Sigmoid colon (tissue), 4 donors: ENCODE measurements at regions not wholly inside any gene's neighbourhood (a gene's known extent, or its start where the extent isn't known, plus 50 kb on each side); places are given as distances from the start of the nearest gene placed in this dataset.

ENCODE experiments used
- POLR2A ChIP-seq, 2 donors: fragments of 450-650 bp; IDR thresholded peaks; one replicate each; pipeline ENCODE4 v1.6.1; 2016; ENCODE audit warnings: antibody characterized with exemption in 2 of 2, mild to moderate bottlenecking in 2 of 2, moderate library complexity in 2 of 2
- POLR2AphosphoS5 ChIP-seq, 4 donors: sonication (generic); formaldehyde crosslinking; IDR thresholded peaks; one replicate each; pipeline ENCODE4 v1.6.1; 2017; ENCODE audit warnings: antibody characterized with exemption in 4 of 4
- TF ChIP-seq, protein P1 (sequence below), 4 experiments: fragments of 450-650 bp in 3 of 4; fragments of 200-600 bp in 1 of 4; IDR thresholded peaks; one replicate each; pipeline ENCODE4 v1.5.1; 2016 to 2019; ENCODE audit warnings: antibody characterized with exemption in 4 of 4, mild to moderate bottlenecking in 3 of 4, moderate library complexity in 2 of 4

DNA sequence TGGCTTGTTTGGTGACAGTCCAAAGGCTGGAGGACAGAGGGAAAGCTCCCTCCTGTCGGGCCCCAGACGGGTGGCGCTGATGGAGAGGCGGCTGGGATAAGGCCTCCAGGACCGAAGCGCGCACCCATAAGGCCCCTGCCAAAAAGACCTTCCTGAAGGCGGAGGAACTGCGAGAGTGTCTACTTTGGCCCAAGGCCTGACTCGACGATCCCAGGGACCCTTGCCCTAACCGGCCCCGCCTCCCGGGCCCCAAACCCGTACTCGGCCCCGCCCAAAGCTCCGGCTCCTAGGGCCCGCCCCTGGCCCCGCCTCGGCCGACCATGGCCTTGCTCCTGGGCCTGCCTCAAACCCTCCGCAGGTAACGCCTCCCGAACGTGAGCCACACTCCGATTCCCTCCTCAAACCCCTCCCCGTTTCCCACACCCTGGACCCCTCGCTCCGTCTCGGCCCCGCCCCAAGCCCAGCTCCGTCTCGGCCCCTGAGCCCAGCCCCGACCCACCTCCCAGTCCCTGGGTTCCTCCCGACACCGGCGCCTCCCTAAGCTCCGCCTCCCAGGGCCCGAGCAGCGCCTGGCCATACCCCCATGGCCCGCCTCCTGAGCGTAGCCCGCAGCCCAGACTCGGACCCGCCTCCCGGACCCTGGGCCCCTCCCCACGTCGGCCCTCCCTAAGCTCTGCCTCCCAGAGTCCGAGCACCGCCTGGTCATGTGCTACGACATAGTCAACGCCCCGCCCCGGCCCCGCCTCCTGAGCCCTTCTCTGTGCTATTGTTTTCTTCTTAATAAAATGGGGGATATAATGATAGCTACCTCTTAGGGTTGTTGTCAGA, 90.0 kb upstream of the DRD5 start:
- TF ChIP-seq, protein P1, sequence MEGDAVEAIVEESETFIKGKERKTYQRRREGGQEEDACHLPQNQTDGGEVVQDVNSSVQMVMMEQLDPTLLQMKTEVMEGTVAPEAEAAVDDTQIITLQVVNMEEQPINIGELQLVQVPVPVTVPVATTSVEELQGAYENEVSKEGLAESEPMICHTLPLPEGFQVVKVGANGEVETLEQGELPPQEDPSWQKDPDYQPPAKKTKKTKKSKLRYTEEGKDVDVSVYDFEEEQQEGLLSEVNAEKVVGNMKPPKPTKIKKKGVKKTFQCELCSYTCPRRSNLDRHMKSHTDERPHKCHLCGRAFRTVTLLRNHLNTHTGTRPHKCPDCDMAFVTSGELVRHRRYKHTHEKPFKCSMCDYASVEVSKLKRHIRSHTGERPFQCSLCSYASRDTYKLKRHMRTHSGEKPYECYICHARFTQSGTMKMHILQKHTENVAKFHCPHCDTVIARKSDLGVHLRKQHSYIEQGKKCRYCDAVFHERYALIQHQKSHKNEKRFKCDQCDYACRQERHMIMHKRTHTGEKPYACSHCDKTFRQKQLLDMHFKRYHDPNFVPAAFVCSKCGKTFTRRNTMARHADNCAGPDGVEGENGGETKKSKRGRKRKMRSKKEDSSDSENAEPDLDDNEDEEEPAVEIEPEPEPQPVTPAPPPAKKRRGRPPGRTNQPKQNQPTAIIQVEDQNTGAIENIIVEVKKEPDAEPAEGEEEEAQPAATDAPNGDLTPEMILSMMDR (IDR thresholded peaks at IDR 0.05) = no peak
- no peak for TF ChIP-seq POLR2A (IDR thresholded peaks at IDR 0.05)
- TF ChIP-seq POLR2AphosphoS5 (IDR thresholded peaks at IDR 0.05) = peak in 1 of 4 donors; percentile 42
